ENCODE measurements at regions not wholly inside any gene's neighbourhood (a gene's known extent, or its start where the extent isn't known, plus 50 kb on each side); places are given as distances from the start of the nearest gene placed in this dataset.
"Not testable (repeated sequence)": the region's sequence is repeated elsewhere in the genome, so short reads cannot be mapped to it uniquely, and the experiment has no call there.

DNA sequence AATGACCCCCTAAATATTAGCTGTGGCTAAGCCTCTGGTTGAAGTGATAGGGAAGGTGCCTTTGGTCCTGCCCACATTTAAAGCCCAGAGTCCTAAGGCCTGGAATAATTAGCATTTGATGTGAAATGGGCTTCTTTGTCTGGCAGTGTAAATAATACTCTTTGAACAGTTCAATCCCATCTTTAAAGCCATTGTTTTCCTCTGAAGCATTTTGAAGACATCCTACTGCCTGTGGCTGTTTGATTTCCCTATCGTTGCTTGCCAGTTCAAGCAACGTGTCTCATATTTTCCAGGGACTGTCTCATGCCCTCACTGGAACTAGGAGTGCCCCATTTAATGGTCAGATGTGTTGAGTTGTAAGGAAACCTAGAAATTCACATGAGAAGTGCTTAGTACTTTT, 89.3 kb upstream of the BTN3A2 start:
- H3K4me3 ChIP-seq (ENCODE audit: low read depth, low read length) = no peak overlapping the region
- no peak for DNase-seq (ENCODE audit: low read depth)
- H3K36me3 ChIP-seq (ENCODE audit: control insufficient read depth, insufficient read depth, low read length) = no peaks in the 10 kb centered on the region
- H3K27me3 ChIP-seq (ENCODE audit: control insufficient read depth, insufficient read depth, low read length) = no peaks in the 10 kb centered on the region
- TF ChIP-seq, protein P1, sequence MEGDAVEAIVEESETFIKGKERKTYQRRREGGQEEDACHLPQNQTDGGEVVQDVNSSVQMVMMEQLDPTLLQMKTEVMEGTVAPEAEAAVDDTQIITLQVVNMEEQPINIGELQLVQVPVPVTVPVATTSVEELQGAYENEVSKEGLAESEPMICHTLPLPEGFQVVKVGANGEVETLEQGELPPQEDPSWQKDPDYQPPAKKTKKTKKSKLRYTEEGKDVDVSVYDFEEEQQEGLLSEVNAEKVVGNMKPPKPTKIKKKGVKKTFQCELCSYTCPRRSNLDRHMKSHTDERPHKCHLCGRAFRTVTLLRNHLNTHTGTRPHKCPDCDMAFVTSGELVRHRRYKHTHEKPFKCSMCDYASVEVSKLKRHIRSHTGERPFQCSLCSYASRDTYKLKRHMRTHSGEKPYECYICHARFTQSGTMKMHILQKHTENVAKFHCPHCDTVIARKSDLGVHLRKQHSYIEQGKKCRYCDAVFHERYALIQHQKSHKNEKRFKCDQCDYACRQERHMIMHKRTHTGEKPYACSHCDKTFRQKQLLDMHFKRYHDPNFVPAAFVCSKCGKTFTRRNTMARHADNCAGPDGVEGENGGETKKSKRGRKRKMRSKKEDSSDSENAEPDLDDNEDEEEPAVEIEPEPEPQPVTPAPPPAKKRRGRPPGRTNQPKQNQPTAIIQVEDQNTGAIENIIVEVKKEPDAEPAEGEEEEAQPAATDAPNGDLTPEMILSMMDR (IDR thresholded peaks at IDR 0.05; ENCODE audit: insufficient read depth, low read length, poor library complexity, severe bottlenecking) = no peak

DNA sequence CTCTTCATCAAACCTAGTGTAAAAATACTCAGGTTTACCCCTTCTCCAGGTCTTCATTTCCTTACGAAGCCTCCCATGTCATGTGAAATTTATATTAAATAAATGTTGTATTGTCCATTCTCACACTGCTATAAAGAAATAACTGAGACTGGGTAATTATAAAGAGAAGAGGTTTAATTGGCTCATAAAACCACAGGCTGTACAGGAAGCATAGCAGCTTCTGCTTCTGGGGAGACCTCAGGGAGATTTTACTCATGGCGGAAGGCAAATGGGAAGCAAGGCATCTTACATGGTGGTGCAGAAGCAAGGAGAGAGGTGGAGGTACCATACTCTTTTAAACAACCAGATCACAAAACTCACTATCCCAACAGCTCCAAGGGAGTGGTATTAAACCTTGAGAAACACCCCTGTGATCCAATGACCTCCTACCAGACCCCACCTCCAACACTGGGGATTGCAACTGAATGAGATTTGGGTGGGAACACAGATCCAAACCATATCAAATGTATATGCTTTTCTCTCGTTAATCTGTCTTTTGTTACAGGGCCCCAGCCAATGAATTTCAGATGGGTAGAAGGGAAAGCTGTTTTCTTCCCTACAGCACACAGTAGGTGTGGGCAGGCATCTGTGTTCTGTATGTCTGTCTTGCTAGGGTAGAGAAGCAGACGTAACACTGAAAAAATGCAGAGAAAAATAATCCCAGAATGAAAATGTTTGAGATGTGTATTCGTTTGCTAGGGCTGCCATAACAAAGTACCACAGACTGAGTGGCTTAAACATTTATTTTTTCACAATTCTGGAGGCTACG, 88.0 kb upstream of the BTN3A2 start:
- Histone ChIP-seq H3K36me3 (ENCODE audit: control insufficient read depth, insufficient read depth, low read length) (no peaks in the 10 kb centered on the region), H3K4me3 (ENCODE audit: low read depth, low read length) (no peak overlapping the region), H3K27me3 (ENCODE audit: control insufficient read depth, insufficient read depth, low read length) (no peaks in the 10 kb centered on the region)
- no peak for DNase-seq (ENCODE audit: low read depth)
- TF ChIP-seq, protein P1 (IDR thresholded peaks at IDR 0.05; ENCODE audit: insufficient read depth, low read length, poor library complexity, severe bottlenecking) = no peak

DNA sequence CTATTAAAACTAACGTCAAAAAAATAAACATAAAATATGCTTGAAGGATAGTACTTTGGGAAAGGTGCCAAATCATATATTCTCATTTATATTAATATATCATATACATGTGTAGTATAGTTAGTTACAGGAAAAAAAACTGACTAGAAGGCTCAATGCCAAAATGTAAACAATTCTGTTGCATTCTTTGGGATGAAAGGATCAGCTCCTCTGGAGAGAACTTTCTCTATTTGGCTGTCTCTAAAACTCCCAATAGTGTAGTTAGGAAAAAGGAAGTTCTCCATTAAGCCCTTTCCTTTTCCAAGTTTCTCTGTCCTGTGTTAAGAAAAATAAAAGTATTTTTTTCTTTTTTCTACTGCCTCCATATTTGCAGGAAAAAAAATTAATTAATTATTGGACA, 86.5 kb upstream of the BTN3A2 start:
- H3K27me3 ChIP-seq (ENCODE audit: control insufficient read depth, insufficient read depth, low read length) = no peaks in the 10 kb centered on the region
- H3K4me3 ChIP-seq (ENCODE audit: low read depth, low read length) = no peak overlapping the region
- TF ChIP-seq, protein P1 (IDR thresholded peaks at IDR 0.05; ENCODE audit: insufficient read depth, low read length, poor library complexity, severe bottlenecking) = no peak
- H3K36me3 ChIP-seq (ENCODE audit: control insufficient read depth, insufficient read depth, low read length) = no peaks in the 10 kb centered on the region
- no peak for DNase-seq (ENCODE audit: low read depth)

DNA sequence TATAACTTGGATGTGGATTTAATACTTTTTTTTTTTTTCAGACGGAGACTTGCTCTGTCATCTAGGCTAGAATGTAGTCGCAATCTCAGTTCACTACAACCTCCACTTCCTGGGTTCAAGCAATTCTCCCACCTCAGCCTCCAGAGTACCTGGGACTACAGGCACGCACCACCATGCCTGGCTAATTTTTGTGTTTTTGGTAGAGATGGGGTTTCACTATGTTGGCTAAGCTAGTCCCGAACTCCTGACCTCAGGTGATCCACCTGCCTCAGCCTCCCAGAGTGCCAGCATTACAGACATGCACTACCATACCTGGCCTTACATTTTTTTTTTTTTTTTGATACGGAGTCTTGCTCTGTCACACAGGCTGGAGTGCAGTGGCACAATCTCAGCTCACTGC, 85.6 kb upstream of the BTN3A2 start:
- H3K36me3 ChIP-seq (ENCODE audit: control insufficient read depth, insufficient read depth, low read length); DNase-seq (ENCODE audit: low read depth); H3K27me3 ChIP-seq (ENCODE audit: control insufficient read depth, insufficient read depth, low read length); H3K4me3 ChIP-seq (ENCODE audit: low read depth, low read length): not testable (repeated sequence)

DNA sequence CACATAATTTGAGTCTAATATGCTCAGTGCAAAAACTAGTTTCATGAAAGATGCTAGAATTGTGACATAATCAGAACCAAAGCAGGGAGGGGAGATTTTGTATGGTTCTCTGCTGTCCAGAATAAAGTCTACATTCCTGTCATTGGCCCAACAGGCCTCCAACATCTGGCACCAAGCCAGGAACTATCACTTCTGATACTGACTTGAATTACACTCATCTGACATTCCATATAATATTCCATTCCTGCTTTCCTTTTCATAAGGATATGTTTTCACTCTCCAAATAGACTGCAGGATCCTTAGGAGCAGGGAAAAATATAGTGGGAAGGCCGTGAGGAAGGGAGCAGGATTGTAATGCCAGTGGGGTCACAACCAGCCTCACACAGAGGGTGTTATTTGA, 84.6 kb upstream of the BTN3A2 start:
- no peak for DNase-seq (ENCODE audit: low read depth)
- Histone ChIP-seq H3K27me3 (ENCODE audit: control insufficient read depth, insufficient read depth, low read length) (no peaks in the 10 kb centered on the region), H3K4me3 (ENCODE audit: low read depth, low read length) (no peak overlapping the region), H3K36me3 (ENCODE audit: control insufficient read depth, insufficient read depth, low read length) (no peaks in the 10 kb centered on the region)
- TF ChIP-seq, protein P1 (IDR thresholded peaks at IDR 0.05; ENCODE audit: insufficient read depth, low read length, poor library complexity, severe bottlenecking) = no peak

DNA sequence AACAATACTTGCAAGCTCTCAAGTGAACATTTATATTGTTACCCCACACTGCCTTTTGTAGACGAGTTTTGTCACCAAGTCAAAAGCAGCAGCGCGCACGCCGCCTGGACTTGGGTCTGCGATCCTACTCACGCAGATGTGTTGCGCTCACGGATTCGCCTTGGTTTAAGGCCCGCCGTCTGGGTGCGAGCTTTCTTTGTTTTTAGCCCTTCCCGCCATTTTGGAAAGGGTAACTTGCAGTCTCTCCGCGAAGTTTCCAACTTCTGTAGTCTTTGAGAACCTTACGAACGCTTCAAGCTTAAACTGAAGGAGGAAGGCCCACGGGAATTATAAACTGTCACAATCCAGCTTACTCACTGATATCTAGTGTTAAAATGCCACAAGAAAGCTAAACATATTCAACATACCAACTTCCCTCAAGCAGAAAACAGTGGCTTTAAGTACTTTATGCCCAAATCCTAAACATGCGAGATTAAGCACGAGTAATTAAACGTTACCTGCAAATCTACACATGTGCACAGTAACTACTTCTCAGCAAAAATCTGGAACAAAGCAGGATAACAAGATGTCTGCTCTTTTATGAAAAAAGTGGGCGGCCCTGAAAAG, 80.4 kb upstream of the BTN3A2 start:
- Histone ChIP-seq H3K36me3 (ENCODE audit: control insufficient read depth, insufficient read depth, low read length) (no peaks in the 10 kb centered on the region), H3K27me3 (ENCODE audit: control insufficient read depth, insufficient read depth, low read length) (no peaks in the 10 kb centered on the region), H3K4me3 (ENCODE audit: low read depth, low read length) (peak overlapping the region; percentile 63)
- TF ChIP-seq, protein P1 (IDR thresholded peaks at IDR 0.05; ENCODE audit: insufficient read depth, low read length, poor library complexity, severe bottlenecking) = no peak
- no peak for DNase-seq (ENCODE audit: low read depth)

Measured in kidney epithelial cell (primary cell).